ENCODE measurements at regions not wholly inside any gene's neighbourhood (a gene's known extent, or its start where the extent isn't known, plus 50 kb on each side); places are given as distances from the start of the nearest gene placed in this dataset.

DNA sequence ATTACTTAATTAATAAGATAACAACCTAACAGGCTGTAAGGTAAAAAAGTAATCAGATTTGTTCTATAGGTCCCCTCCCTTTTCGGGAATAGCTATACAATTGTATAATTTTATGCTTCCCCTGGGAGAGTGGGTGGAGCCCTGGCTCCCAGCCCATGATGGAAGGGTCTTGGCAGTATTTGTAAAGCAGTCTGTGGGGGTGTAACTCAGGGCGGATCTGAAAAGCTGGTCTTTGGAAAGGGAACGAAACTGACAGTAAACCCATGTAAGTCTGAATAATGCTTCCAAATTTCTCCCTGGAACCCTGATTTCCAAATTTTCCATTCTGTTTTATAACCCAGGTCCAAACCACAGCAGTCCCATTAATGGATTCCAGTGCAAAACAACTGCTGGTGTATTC lies 110.4 kb downstream of the DAD1 start:
- TF ChIP-seq, protein P1, sequence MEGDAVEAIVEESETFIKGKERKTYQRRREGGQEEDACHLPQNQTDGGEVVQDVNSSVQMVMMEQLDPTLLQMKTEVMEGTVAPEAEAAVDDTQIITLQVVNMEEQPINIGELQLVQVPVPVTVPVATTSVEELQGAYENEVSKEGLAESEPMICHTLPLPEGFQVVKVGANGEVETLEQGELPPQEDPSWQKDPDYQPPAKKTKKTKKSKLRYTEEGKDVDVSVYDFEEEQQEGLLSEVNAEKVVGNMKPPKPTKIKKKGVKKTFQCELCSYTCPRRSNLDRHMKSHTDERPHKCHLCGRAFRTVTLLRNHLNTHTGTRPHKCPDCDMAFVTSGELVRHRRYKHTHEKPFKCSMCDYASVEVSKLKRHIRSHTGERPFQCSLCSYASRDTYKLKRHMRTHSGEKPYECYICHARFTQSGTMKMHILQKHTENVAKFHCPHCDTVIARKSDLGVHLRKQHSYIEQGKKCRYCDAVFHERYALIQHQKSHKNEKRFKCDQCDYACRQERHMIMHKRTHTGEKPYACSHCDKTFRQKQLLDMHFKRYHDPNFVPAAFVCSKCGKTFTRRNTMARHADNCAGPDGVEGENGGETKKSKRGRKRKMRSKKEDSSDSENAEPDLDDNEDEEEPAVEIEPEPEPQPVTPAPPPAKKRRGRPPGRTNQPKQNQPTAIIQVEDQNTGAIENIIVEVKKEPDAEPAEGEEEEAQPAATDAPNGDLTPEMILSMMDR (IDR thresholded peaks at IDR 0.05) = no peak
- no peak for TF ChIP-seq POLR2A (IDR thresholded peaks at IDR 0.05)
- no peak for TF ChIP-seq EP300 (IDR thresholded peaks at IDR 0.05; ENCODE audit: low read depth)
